Immature natural killer cell (primary cell): ENCODE measurements at regions not wholly inside any gene's neighbourhood (a gene's known extent, or its start where the extent isn't known, plus 50 kb on each side); places are given as distances from the start of the nearest gene placed in this dataset.
"Not testable (repeated sequence)": the region's sequence is repeated elsewhere in the genome, so short reads cannot be mapped to it uniquely, and the experiment has no call there.

ENCODE experiments used
- DNase-seq, 3 donors: peaks; one replicate each; pipeline ENCODE4 v3.0.0; 2022; ENCODE audit warnings: mixed read lengths in 1 of 3
- H3K27ac Mint-ChIP-seq, 6 donors: one replicate each; pipeline ENCODE4 v1.8.0; 2020; ENCODE audit warnings: mixed read lengths in 6 of 6, mild to moderate bottlenecking in 5 of 6, inconsistent platforms in 4 of 6, moderate library complexity in 3 of 6
- H3K27me3 Mint-ChIP-seq, 3 donors: one replicate each; pipeline ENCODE4 v1.8.0; 2020 to 2021; ENCODE audit warnings: low read depth in 3 of 3, mild to moderate bottlenecking in 3 of 3, mixed read lengths in 3 of 3, moderate library complexity in 3 of 3, inconsistent platforms in 1 of 3
- H3K36me3 Mint-ChIP-seq, 3 donors: one replicate each; pipeline ENCODE4 v1.8.0; 2020; ENCODE audit warnings: mixed read lengths in 3 of 3, inconsistent platforms in 2 of 3, mild to moderate bottlenecking in 2 of 3
- H3K4me1 Mint-ChIP-seq, 2 donors: one replicate each; pipeline ENCODE4 v1.8.0; 2020; ENCODE audit warnings: inconsistent platforms in 2 of 2, mild to moderate bottlenecking in 2 of 2, mixed read lengths in 2 of 2, moderate library complexity in 1 of 2
- H3K4me3 Mint-ChIP-seq, 5 donors: one replicate each; pipeline ENCODE4 v1.8.0; 2020; ENCODE audit warnings: mild to moderate bottlenecking in 5 of 5, mixed read lengths in 5 of 5, inconsistent platforms in 3 of 5, moderate library complexity in 3 of 5
- H3K9me3 Mint-ChIP-seq, 6 donors: one replicate each; pipeline ENCODE4 v1.8.0; 2020; ENCODE audit warnings: mild to moderate bottlenecking in 6 of 6, mixed read lengths in 6 of 6, inconsistent platforms in 4 of 6, moderate library complexity in 3 of 6

DNA sequence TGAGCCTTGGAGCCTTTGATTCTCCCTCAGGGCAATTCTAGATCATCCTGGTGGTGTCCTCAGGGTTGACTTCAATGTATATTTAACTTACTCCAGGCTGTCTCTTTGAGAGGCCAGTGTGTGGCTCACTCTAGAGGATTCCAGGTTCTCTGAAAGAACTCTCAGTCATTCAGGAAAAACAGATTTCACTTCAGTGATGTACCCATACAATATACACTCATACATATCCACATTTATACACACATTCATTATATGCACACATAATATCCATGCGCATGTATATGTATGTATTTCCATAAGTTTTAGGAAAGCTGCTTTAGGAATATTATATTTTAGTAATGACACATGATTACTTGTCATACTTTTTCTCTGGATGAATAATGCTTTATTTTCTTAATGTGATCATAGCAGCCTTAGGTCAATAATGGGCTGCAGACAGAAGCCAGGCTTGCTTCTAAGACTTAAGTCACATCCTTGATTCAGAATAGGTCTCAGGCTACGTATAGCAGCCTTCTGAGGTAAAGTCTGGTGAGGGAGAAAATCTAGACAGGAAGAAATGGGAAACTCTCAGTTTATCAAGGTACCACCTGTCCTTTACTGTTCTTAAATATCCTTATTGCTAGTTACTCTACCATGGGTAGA lies 397.0 kb downstream of the GPAT3 start:
- Mint-ChIP-seq H3K36me3 (no peaks in the 10 kb centered on the region), H3K4me1 (no peaks in the 10 kb centered on the region), H3K27ac (no peak overlapping the region), H3K4me3 (no peak overlapping the region), H3K27me3 (no peaks in the 10 kb centered on the region), H3K9me3 (peaks cover 0 to 2% (median 0%) of the 10 kb centered on the region in 6 donors)
- DNase-seq, result no peak

DNA sequence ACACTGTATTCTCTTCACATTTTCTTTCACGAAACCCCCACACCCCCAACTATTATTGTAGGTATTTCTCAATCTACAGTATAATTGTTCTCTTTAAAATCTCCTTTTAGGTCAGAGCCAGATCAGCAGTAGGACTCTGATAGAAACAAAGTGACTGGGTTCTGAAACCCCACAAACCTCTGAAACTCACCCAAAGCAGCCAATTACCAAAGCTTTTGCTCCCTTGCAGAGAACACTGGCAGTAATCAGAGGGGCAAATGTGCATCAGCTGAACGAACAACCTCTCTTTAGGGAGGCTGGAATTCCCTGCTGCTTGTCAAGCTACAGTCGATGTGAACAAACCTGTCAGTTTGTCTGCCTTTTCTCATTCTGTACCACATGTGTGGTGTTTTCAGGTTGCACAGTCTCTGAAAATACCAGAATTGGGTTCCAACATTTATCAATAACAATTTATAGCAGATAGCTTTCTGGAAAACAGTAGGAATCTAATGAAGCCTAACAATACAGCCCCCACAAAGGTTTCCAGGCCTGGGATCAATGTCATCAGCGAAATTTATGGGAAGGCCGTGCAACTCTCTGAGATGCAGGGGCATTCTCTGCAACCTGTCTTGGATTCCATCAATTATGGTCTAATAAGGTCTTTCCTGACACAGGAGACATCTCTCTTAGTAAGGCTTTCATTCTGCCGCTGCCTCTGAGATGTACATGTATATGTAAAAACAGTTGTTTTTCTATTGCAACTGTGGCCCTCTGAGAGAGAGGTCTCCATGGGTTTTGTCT lies 395.9 kb downstream of the GPAT3 start:
- H3K27me3 Mint-ChIP-seq, result no peaks in the 10 kb centered on the region
- H3K36me3 Mint-ChIP-seq, result no peaks in the 10 kb centered on the region
- H3K4me1 Mint-ChIP-seq, result no peaks in the 10 kb centered on the region
- no peak overlapping the region for H3K4me3 Mint-ChIP-seq
- no peak for DNase-seq
- peaks cover 0 to 2% (median 0%) of the 10 kb centered on the region in 6 donors for H3K9me3 Mint-ChIP-seq
- H3K27ac Mint-ChIP-seq, result no peak overlapping the region

DNA sequence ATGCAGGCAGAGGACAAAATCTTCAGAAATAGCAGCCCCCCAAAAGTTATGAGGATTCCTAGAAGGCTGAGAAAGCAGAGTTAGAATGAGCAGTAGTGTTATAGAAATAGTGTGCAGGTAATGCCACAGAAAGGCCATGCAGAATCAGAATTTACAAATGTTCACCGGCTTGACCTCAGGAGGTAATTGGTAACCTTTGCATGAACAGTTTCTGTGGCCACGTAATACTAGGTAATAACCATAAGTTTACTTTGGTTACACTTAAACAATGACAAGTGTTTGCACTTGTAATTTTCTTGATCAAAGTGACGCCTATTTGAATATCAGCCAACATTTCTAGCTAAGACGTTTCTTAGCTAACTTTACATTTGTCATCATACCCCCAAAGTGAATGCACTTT lies 393.6 kb downstream of the GPAT3 start:
- Mint-ChIP-seq H3K9me3 (peaks cover 0 to 4% (median 0%) of the 10 kb centered on the region in 6 donors), H3K36me3 (no peaks in the 10 kb centered on the region), H3K27ac (no peak overlapping the region), H3K4me3 (no peak overlapping the region), H3K27me3 (no peaks in the 10 kb centered on the region), H3K4me1 (no peaks in the 10 kb centered on the region)
- no peak for DNase-seq

DNA sequence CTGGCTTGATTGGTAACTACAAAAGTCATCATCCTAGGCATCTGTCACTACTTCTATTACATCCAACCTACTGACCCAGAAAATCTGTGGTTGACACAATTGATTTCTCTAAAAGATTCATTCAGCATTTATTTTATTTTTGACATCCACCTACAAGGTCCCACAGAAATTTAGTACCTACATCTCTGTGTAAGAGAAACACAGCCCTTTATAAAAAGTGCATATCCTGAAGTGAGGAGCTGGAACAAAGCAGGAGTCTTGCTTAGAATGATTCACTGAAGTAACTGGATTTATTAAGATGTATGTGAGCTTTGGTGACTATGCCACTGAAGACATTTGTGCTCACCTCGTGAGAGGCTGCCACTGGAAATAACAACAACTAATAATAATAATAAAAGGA lies 391.0 kb downstream of the GPAT3 start:
- no peak for DNase-seq
- no peak overlapping the region for H3K4me3 Mint-ChIP-seq
- H3K36me3 Mint-ChIP-seq, result no peaks in the 10 kb centered on the region
- peaks cover 0 to 2% (median 0%) of the 10 kb centered on the region in 6 donors for H3K9me3 Mint-ChIP-seq
- no peak overlapping the region for H3K27ac Mint-ChIP-seq
- no peaks in the 10 kb centered on the region for H3K4me1 Mint-ChIP-seq
- no peaks in the 10 kb centered on the region for H3K27me3 Mint-ChIP-seq

DNA sequence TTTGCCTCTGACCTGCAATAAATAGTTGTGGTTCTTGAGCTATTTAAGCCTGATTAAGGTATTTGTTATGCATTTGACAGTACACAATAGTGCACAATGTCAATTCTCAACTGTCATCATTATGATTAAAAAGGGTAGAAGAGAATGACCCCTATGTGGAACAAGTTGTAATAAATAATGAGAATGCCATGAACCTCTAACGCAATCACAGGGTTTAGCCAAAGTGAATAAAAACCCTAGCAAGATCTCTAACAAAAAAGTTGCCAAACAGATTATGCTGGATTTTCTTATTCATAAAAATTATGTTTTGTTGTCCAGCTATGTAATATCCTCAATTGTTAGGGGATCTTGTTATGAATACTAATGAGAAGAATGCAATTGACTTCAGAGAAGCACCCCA lies 387.4 kb downstream of the GPAT3 start:
- no peaks in the 10 kb centered on the region for H3K4me1 Mint-ChIP-seq
- no peak overlapping the region for H3K27ac Mint-ChIP-seq
- no peaks in the 10 kb centered on the region for H3K36me3 Mint-ChIP-seq
- H3K27me3 Mint-ChIP-seq, result no peaks in the 10 kb centered on the region
- no peak overlapping the region for H3K4me3 Mint-ChIP-seq
- H3K9me3 Mint-ChIP-seq, result peaks cover 0 to 7% (median under 1%) of the 10 kb centered on the region in 6 donors
- no peak for DNase-seq

DNA sequence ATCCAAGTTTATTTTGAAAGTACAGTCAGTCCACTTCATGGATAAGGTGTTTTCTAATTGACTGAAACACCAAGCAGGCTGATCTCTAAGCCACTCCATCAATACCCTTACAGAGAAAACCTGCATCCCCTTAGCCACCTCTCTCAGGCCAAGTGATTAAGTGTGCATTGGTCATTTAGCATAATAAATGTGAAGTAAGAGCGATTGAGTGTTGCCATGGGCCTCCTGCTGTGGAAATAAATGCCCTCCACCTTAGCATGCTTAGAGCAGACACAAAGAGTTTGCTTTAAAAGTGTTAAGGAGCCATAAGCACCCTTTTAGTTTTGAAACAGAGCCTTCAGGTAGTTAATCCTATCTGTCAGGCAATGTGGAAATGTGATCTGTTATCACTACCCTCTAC lies 386.5 kb downstream of the GPAT3 start:
- H3K4me1 Mint-ChIP-seq, result no peaks in the 10 kb centered on the region
- no peaks in the 10 kb centered on the region for H3K36me3 Mint-ChIP-seq
- H3K27ac Mint-ChIP-seq, result no peak overlapping the region
- H3K27me3 Mint-ChIP-seq, result no peaks in the 10 kb centered on the region
- H3K9me3 Mint-ChIP-seq, result peaks cover 0 to 7% (median 1%) of the 10 kb centered on the region in 6 donors
- DNase-seq, result no peak
- no peak overlapping the region for H3K4me3 Mint-ChIP-seq

DNA sequence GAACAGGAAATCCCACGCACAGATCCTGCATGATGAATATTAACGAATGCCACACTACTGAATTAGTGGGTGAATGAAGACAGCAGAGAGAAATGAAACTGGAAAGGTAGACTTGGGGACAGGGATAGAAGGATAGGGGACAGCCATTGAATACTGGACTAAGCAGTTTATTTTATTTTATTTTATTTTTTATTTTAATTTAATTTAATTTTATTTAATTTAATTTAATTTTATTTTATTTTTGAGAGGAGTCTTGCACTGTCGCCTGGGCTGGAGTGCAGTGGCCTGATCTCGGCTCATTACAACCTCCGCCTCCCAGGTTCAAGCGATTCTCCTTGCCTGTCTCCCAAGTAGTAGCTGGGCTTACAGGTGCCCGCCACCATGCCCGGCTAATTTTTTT lies 385.2 kb downstream of the GPAT3 start:
- no peaks in the 10 kb centered on the region for H3K4me1 Mint-ChIP-seq
- H3K27me3 Mint-ChIP-seq, result no peaks in the 10 kb centered on the region
- H3K4me3 Mint-ChIP-seq, result no peak overlapping the region
- no peaks in the 10 kb centered on the region for H3K36me3 Mint-ChIP-seq
- DNase-seq, result no peak
- H3K27ac Mint-ChIP-seq, result no peak overlapping the region
- H3K9me3 Mint-ChIP-seq, result peaks cover 0 to 7% (median 1%) of the 10 kb centered on the region in 6 donors

DNA sequence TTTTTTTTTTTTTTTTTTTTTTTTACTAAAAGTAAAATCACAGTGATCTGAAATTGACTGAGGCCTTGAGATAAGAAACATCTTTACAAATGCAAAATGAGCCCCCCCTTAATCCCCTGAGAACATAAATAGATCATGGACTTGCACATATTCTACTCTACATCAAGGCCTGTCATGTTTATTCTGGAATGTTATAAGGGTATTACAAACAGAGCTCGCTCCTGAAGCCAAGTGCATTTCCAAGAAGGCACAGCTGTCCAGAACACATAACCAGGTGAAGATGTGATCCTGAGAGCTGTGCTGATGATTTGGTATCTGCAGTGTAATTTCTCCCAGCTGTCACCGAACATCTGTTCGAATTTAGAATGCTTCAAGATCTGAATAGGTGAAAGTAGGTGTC lies 384.5 kb downstream of the GPAT3 start:
- no peaks in the 10 kb centered on the region for H3K27me3 Mint-ChIP-seq
- H3K9me3 Mint-ChIP-seq, result peaks cover 0 to 6% (median 1%) of the 10 kb centered on the region in 6 donors
- no peak for DNase-seq
- no peaks in the 10 kb centered on the region for H3K4me1 Mint-ChIP-seq
- H3K36me3 Mint-ChIP-seq, result no peaks in the 10 kb centered on the region
- H3K4me3 Mint-ChIP-seq, result no peak overlapping the region
- no peak overlapping the region for H3K27ac Mint-ChIP-seq

DNA sequence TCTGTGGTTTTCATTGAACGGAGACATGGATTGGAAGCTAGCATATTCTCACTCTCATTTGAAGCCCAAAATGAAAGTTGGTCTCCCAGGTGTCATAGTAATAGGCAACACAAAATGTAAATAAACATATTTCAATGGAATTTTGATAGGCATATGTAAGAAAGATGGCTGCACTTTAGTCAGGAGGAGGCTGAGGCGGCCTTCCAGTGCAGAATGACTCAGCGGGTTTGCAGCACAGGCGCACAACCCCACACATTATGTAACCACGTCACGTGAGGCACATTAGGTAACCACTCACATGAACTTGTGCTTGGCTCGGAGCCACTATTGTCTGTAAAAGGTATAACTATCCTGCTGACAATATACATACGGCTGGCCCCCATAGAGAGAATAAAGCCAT lies 381.7 kb downstream of the GPAT3 start:
- DNase-seq, result no peak
- Mint-ChIP-seq H3K27ac (no peak overlapping the region), H3K4me1 (no peaks in the 10 kb centered on the region), H3K27me3 (no peaks in the 10 kb centered on the region), H3K4me3 (no peak overlapping the region), H3K36me3 (no peaks in the 10 kb centered on the region), H3K9me3 (peaks cover 0 to 6% (median 1%) of the 10 kb centered on the region in 6 donors)

DNA sequence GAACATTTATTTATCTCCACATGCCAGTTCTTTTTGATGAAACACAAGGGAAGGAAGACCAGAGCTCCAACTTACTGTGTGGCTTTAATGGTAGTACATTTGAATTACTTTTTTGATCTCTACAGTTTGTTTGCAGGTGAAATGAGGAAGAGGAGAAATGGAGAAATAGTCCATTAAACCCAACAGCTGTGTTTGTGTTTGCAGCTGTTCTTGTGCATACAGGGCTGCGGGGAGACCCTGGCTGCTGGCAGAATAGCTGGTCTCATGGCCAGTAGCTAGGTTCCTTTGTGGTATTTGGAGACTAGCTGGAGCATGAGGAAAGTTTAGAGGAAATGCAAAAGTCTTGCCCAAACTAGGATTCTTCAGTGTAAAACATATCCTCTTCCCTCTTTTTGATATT lies 374.8 kb downstream of the GPAT3 start:
- no peak overlapping the region for H3K4me3 Mint-ChIP-seq
- H3K36me3 Mint-ChIP-seq, result no peaks in the 10 kb centered on the region
- peaks cover 0 to 2% (median 0%) of the 10 kb centered on the region in 3 donors for H3K27me3 Mint-ChIP-seq
- no peak overlapping the region for H3K27ac Mint-ChIP-seq
- H3K9me3 Mint-ChIP-seq, result peaks cover 0 to 4% (median 0%) of the 10 kb centered on the region in 6 donors
- no peaks in the 10 kb centered on the region for H3K4me1 Mint-ChIP-seq
- no peak for DNase-seq

DNA sequence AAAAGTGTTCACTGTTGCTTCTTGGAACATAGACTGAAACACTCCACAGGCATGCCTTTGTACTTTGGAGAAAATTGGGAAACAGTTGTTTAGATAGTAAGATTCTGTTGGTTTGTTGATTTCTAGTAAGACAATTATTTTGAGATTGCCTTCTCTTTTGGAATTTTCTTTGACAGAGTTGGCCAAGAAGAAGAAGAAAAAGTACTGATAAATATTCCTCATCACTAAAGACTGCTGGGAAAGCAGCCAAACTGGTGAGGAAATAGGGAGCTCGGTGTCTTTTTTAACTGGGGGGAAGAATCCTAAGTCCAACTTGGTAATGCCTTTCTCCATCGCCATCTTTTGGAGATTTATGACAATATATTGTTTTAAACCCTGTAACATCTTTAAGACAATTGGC lies 370.7 kb downstream of the GPAT3 start:
- H3K4me3 Mint-ChIP-seq, result no peak overlapping the region
- no peak overlapping the region for H3K27ac Mint-ChIP-seq
- no peak for DNase-seq
- H3K36me3 Mint-ChIP-seq, result no peaks in the 10 kb centered on the region
- H3K27me3 Mint-ChIP-seq, result peaks cover 0 to 2% (median 2%) of the 10 kb centered on the region in 3 donors
- H3K4me1 Mint-ChIP-seq, result no peaks in the 10 kb centered on the region
- H3K9me3 Mint-ChIP-seq, result peaks cover 0 to 4% (median 1%) of the 10 kb centered on the region in 6 donors

DNA sequence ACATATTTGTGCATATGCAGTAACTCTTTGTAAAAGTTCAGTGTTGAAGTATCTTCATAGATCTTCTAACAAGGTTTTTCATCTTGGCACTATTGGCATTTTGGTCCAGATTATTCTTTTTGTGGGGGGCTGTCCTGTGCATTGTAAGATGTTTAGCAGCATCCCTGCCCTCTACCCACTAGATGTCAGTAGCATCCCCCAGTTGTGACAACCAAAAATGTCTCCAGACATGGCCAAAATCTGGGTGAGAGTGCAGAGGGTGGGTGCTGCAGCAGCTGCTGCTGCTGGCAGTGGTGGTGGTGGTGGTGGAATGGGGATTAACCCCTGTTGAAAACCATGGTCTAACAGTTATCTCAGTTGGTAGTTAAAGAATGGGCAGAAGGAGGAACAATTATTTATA lies 370.0 kb downstream of the GPAT3 start:
- DNase-seq, result no peak
- H3K4me1 Mint-ChIP-seq, result no peaks in the 10 kb centered on the region
- H3K27ac Mint-ChIP-seq, result no peak overlapping the region
- no peak overlapping the region for H3K4me3 Mint-ChIP-seq
- no peaks in the 10 kb centered on the region for H3K36me3 Mint-ChIP-seq
- peaks cover 0 to 2% (median 2%) of the 10 kb centered on the region in 3 donors for H3K27me3 Mint-ChIP-seq
- H3K9me3 Mint-ChIP-seq, result peaks cover 0 to 4% (median 1%) of the 10 kb centered on the region in 6 donors

DNA sequence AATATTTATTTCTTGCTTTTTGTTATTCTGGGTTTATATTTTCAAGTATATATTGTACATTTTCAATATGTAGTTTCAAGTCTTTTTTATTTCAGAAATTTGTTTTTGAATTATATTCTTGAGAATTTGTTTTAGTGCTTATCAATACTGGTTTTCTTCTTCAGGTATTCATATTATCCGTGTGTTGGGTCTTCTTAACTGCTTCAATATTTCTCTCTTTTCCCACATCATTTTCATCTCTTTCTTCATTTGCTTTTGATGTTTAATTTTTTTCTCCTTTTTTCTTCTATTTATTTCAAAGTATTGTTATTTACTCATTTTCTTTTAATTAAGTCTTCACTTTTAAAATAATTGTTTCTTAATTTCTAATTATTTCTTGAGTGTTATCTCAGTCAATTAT lies 367.8 kb downstream of the GPAT3 start:
- H3K4me3 Mint-ChIP-seq, H3K27ac Mint-ChIP-seq, H3K9me3 Mint-ChIP-seq, H3K36me3 Mint-ChIP-seq, DNase-seq, H3K27me3 Mint-ChIP-seq, H3K4me1 Mint-ChIP-seq: not testable (repeated sequence)

DNA sequence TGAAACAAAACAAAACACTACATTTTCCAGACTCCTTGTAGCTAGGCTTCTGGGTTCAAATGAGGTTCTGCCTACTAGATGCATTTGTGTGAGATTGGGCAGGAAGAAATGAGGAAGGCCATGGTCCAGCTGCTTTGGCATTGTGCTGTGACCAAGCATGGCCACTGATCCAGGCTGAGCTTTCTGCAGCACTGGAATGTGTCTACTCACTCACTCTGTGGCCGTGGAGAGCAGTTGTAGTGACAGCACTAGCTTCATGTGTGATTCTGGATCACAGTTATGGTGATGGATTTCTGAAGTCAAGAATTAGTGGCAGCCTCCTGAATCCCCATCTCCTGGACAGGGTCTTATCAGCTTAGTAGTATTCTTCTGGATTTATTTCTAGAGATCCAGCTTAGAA lies 358.9 kb downstream of the GPAT3 start:
- no peak for DNase-seq
- Mint-ChIP-seq H3K27me3 (peaks cover 0 to 3% (median 2%) of the 10 kb centered on the region in 3 donors), H3K4me3 (no peak overlapping the region)

More for the DNA sequence above, 358.9 kb downstream of the GPAT3 start:
- Mint-ChIP-seq H3K4me1 (no peaks in the 10 kb centered on the region), H3K27ac (no peak overlapping the region), H3K9me3 (peaks cover 0 to 11% (median 5%) of the 10 kb centered on the region in 6 donors), H3K36me3 (no peaks in the 10 kb centered on the region)
